NT2/D1 (cell line): ENCODE measurements at regions not wholly inside any gene's neighbourhood (a gene's known extent, or its start where the extent isn't known, plus 50 kb on each side); places are given as distances from the start of the nearest gene placed in this dataset.

ENCODE experiments used
- DNase-seq: peaks from one replicate; pipeline ENCODE4 v3.0.0-alpha.2; 2011; ENCODE audit warnings: low read depth, low spot score
- H3K27me3 ChIP-seq: 2 replicates; pipeline ENCODE4 v1.6.0; 2011; ENCODE audit warnings: mild to moderate bottlenecking; ENCODE audit not compliant: insufficient read length, insufficient read depth
- H3K36me3 ChIP-seq: 2 replicates; pipeline ENCODE4 v1.6.1; 2011; ENCODE audit warnings: mild to moderate bottlenecking, low read length, mixed read lengths; ENCODE audit not compliant: insufficient read depth, insufficient read length
- H3K4me1 ChIP-seq: 2 replicates; pipeline ENCODE4 v1.5.1; 2011; ENCODE audit not compliant: insufficient read depth, insufficient read length
- H3K4me3 ChIP-seq: 2 replicates; pipeline ENCODE4 v1.5.1; 2011; ENCODE audit warnings: low read depth; ENCODE audit not compliant: insufficient read length
- H3K9ac ChIP-seq: 2 replicates; pipeline ENCODE4 v1.6.0; 2011; ENCODE audit warnings: low read depth; ENCODE audit not compliant: insufficient read length
- H3K9me3 ChIP-seq: 2 replicates; pipeline ENCODE4 v1.5.1; 2011; ENCODE audit warnings: mild to moderate bottlenecking, low read length; ENCODE audit not compliant: insufficient read depth
- SUZ12 ChIP-seq: IDR thresholded peaks from 2 replicates; pipeline ENCODE4 v1.6.1; 2011; ENCODE audit not compliant: insufficient read length, insufficient read depth; ENCODE audit errors: extremely low read depth
- YY1 ChIP-seq: IDR thresholded peaks from 2 replicates; pipeline ENCODE4 v1.6.1; 2011; ENCODE audit not compliant: insufficient read length, insufficient read depth
- ZNF274 ChIP-seq: IDR thresholded peaks from 2 replicates; pipeline ENCODE4 v1.6.1; 2011; ENCODE audit warnings: mild to moderate bottlenecking, low read depth, low read length

DNA sequence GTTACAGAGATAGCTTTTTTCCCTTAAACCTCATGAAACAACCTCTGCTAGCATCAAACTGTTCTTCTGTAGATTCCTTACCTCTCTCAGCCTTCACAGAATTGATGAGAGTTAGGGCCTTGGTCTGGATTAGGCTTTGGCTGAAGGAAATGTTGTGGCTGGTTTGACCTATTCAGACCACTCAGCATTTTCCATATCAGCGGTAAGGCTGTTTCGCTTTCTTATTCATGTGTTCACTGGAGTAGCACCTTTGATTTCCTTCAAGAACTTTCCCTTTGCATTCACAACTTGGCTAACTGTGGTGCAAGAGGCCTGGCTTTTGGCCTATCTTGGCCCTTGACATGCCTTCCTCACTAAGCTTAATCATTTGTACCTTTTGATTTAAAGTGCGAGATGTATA is 50.7 kb upstream of the NRXN3 start:
- Histone ChIP-seq H3K4me3 (no peak overlapping the region), H3K9ac (no peak overlapping the region), H3K36me3 (no peaks in the 10 kb centered on the region), H3K9me3 (no peaks in the 10 kb centered on the region), H3K4me1 (no peaks in the 10 kb centered on the region), H3K27me3 (no peaks in the 10 kb centered on the region)
- TF ChIP-seq ZNF274 = no peak
- no peak for TF ChIP-seq SUZ12
- no peak for TF ChIP-seq YY1
- no peak for DNase-seq
